Fibroblast of peridontal ligament (primary cell): ENCODE measurements at regions not wholly inside any gene's neighbourhood (a gene's known extent, or its start where the extent isn't known, plus 50 kb on each side); places are given as distances from the start of the nearest gene placed in this dataset.

ENCODE experiments used
- DNase-seq: peaks from one replicate; pipeline ENCODE4 v3.0.0-alpha.2; 2010; ENCODE audit errors: extremely low read depth

- no peak for DNase-seq
These were observed 531.1 kb downstream of the TBC1D22A start for GRCh38 chr22:47293368-47294221.

- DNase-seq: no peak
These were observed 530.3 kb downstream of the TBC1D22A start for GRCh38 chr22:47292546-47293320.

GRCh38 chr22:47291565-47292495 lies 529.4 kb downstream of the TBC1D22A start:
- DNase-seq: no peak

GRCh38 chr22:47290706-47291430 lies 528.4 kb downstream of the TBC1D22A start:
- DNase-seq: no peak

GRCh38 chr22:47289336-47289985 lies 527.0 kb downstream of the TBC1D22A start:
- DNase-seq: no peak

- no peak for DNase-seq
These were observed 526.2 kb downstream of the TBC1D22A start for GRCh38 chr22:47288680-47289079.

- DNase-seq: no peak
These were observed 525.1 kb downstream of the TBC1D22A start for GRCh38 chr22:47287516-47287915.

GRCh38 chr22:47286590-47286989 lies 524.1 kb downstream of the TBC1D22A start:
- no peak for DNase-seq

- DNase-seq: no peak
These were observed 523.5 kb downstream of the TBC1D22A start for GRCh38 chr22:47285981-47286380.

- DNase-seq: no peak
These were observed 522.4 kb downstream of the TBC1D22A start for GRCh38 chr22:47284822-47285221.

- DNase-seq: no peak
These were observed 521.9 kb downstream of the TBC1D22A start for GRCh38 chr22:47284360-47284759.

GRCh38 chr22:47283616-47284270 lies 521.3 kb downstream of the TBC1D22A start:
- DNase-seq: no peak

GRCh38 chr22:47282851-47283250 lies 520.4 kb downstream of the TBC1D22A start:
- no peak for DNase-seq

GRCh38 chr22:47282366-47282765 lies 519.9 kb downstream of the TBC1D22A start:
- DNase-seq: no peak

GRCh38 chr22:47281126-47282106 lies 519.0 kb downstream of the TBC1D22A start:
- DNase-seq: no peak

- no peak for DNase-seq
These were observed 517.9 kb downstream of the TBC1D22A start for GRCh38 chr22:47280301-47280700.

GRCh38 chr22:47279746-47280145 lies 517.3 kb downstream of the TBC1D22A start:
- no peak for DNase-seq

- DNase-seq: no peak
These were observed 516.9 kb downstream of the TBC1D22A start for GRCh38 chr22:47279337-47279736.

- no peak for DNase-seq
These were observed 516.2 kb downstream of the TBC1D22A start for GRCh38 chr22:47278655-47279054.
